ENCODE measurements at regions not wholly inside any gene's neighbourhood (a gene's known extent, or its start where the extent isn't known, plus 50 kb on each side); places are given as distances from the start of the nearest gene placed in this dataset.

DNA sequence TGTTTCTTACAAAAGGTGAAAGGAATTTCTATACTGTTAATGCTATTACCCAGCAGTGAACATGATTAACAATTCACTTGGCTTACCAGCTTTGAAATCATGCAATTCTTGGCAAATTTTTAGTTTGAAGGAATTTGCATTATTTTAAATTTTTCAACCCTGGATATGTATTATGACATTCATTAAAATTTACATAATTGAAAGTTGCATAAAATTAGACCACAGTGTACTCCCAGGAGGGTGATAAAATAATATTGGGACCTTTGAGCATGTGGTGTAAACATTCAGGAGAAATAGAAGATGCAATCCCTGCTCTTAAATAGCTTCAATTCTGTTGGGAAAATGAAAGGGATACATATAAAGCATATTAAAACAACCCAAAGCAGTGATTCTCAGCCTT, 412.2 kb upstream of the SGCD start:
- no peaks in the 10 kb centered on the region for H3K36me3 ChIP-seq
- ATAC-seq (ENCODE audit: low FRiP score in 2 of 2) (no peak), DNase-seq (no peak)
- no peaks in the 10 kb centered on the region for H3K9me3 ChIP-seq
- H3K4me3 ChIP-seq, result no peak overlapping the region
- H3K4me1 ChIP-seq, result no peaks in the 10 kb centered on the region
- TF ChIP-seq EP300 (IDR thresholded peaks at IDR 0.05) (no peak), POLR2A (IDR thresholded peaks at IDR 0.05) (no peak), POLR2AphosphoS5 (IDR thresholded peaks at IDR 0.05) (no peak)
- TF ChIP-seq, protein P1, sequence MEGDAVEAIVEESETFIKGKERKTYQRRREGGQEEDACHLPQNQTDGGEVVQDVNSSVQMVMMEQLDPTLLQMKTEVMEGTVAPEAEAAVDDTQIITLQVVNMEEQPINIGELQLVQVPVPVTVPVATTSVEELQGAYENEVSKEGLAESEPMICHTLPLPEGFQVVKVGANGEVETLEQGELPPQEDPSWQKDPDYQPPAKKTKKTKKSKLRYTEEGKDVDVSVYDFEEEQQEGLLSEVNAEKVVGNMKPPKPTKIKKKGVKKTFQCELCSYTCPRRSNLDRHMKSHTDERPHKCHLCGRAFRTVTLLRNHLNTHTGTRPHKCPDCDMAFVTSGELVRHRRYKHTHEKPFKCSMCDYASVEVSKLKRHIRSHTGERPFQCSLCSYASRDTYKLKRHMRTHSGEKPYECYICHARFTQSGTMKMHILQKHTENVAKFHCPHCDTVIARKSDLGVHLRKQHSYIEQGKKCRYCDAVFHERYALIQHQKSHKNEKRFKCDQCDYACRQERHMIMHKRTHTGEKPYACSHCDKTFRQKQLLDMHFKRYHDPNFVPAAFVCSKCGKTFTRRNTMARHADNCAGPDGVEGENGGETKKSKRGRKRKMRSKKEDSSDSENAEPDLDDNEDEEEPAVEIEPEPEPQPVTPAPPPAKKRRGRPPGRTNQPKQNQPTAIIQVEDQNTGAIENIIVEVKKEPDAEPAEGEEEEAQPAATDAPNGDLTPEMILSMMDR (IDR thresholded peaks at IDR 0.05), result no peak
- H3K27me3 ChIP-seq, result no peaks in the 10 kb centered on the region
- no peak overlapping the region for H3K27ac ChIP-seq

DNA sequence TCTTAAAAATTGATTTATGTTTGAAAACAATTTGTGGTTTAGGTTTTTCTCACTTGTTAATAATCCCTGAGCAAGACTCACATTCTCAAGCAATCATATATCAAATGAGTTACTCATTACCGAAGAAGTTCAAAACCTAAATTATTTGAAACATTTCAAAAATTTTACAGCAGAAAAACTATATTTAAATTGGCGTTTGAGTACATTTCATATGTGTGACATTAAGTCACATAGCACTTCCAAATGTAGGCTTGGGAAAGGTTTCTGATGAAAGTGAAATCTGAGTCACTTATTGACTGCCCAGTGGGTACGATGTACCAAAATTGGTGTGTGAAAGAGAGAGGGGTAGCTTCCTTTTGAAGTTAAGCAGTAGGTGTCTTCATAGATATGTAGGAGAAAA, 411.4 kb upstream of the SGCD start:
- TF ChIP-seq, protein P1 (IDR thresholded peaks at IDR 0.05), result no peak
- TF ChIP-seq EP300 (IDR thresholded peaks at IDR 0.05) (no peak), POLR2A (IDR thresholded peaks at IDR 0.05) (no peak), POLR2AphosphoS5 (IDR thresholded peaks at IDR 0.05) (no peak)
- H3K27ac ChIP-seq, result no peak overlapping the region

DNA sequence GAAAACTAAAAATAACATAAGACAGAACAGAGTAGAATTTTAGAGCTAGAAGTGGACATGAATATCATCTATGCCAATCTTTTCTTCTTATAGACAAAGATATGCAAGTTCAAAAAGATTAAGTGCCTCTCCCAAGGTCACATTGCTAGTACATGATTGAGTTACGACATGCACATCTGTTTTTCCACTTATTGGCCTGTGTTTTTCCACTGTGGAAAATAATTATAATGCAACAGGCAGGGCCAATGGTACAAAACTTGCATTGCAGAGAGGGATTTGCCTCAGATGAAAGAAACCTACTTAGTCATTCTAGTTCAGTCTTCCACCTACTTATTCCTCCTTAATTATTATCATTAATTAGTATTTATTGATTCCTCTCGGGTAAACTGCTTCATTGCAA, 407.8 kb upstream of the SGCD start:
- Histone ChIP-seq H3K36me3 (no peaks in the 10 kb centered on the region), H3K9me3 (no peaks in the 10 kb centered on the region), H3K27me3 (no peaks in the 10 kb centered on the region), H3K27ac (no peak overlapping the region), H3K4me1 (no peaks in the 10 kb centered on the region), H3K4me3 (no peak overlapping the region)
- ATAC-seq (ENCODE audit: low FRiP score in 2 of 2) (no peak), DNase-seq (no peak)
- 67 to 71% methylated on average over 2 of the region's 2 CpGs for WGBS, 2 donors
- TF ChIP-seq EP300 (IDR thresholded peaks at IDR 0.05) (no peak), POLR2AphosphoS5 (IDR thresholded peaks at IDR 0.05) (no peak), POLR2A (IDR thresholded peaks at IDR 0.05) (no peak)
- TF ChIP-seq, protein P1 (IDR thresholded peaks at IDR 0.05), result no peak

More for the DNA sequence above, 411.4 kb upstream of the SGCD start:
- DNase-seq (no peak), ATAC-seq (ENCODE audit: low FRiP score in 2 of 2) (no peak)
- no peaks in the 10 kb centered on the region for H3K36me3 ChIP-seq
- WGBS, 2 donors, result 48 to 63% methylated on average over 3 of the region's 3 CpGs
- H3K9me3 ChIP-seq, result no peaks in the 10 kb centered on the region
- no peaks in the 10 kb centered on the region for H3K27me3 ChIP-seq
- H3K4me3 ChIP-seq, result no peak overlapping the region
- no peaks in the 10 kb centered on the region for H3K4me1 ChIP-seq

DNA sequence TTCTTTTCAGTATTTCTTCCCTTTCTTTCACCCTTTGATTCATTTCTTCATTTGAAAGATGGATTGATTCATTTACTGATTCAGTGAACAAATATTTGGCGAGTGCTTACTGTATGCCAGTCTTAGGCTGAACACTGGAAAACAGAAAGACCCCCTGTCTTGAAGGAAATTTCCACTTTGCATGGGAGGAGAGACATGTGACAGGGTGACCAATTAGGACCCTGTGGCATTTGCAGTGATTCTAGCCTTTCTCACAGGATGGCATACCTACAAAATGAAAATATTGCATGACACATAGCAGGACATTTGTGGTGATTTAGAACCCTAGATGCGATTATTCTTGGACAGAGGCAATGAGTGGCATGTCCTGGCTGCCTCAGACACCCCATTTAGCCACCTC, 407.2 kb upstream of the SGCD start:
- TF ChIP-seq, protein P1 (IDR thresholded peaks at IDR 0.05), result no peak
- Histone ChIP-seq H3K4me3 (no peak overlapping the region), H3K36me3 (no peaks in the 10 kb centered on the region), H3K27me3 (no peaks in the 10 kb centered on the region), H3K4me1 (no peaks in the 10 kb centered on the region), H3K27ac (no peak overlapping the region), H3K9me3 (no peaks in the 10 kb centered on the region)
- DNase-seq (no peak), ATAC-seq (ENCODE audit: low FRiP score in 2 of 2) (no peak)
- 76 to 77% methylated on average over 2 of the region's 2 CpGs for WGBS, 2 donors

DNA sequence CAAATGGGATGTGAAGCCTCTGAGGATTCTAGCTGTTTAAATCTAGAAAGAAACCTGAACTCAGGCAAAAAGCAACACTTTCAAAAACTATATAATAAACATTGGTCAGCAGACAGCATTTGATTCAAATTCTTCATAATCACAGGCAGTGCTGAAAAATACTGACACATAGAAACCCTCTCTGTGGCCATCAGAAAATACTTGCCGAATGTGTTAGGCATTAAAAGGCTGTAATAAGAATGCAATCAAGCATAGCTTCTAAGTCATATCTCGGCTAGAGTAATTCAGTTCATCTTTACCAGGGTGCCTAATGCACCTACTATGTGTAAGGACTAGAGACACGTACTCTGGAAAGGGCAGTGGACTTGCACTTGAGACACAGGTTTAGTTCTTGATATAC, 405.3 kb upstream of the SGCD start:
- no peaks in the 10 kb centered on the region for H3K9me3 ChIP-seq
- no peaks in the 10 kb centered on the region for H3K27me3 ChIP-seq
- H3K4me1 ChIP-seq, result no peaks in the 10 kb centered on the region
- DNase-seq (no peak), ATAC-seq (ENCODE audit: low FRiP score in 2 of 2) (no peak)
- H3K27ac ChIP-seq, result no peak overlapping the region
- H3K36me3 ChIP-seq, result no peaks in the 10 kb centered on the region
- no peak overlapping the region for H3K4me3 ChIP-seq
- TF ChIP-seq POLR2A (IDR thresholded peaks at IDR 0.05) (no peak), POLR2AphosphoS5 (IDR thresholded peaks at IDR 0.05) (no peak), EP300 (IDR thresholded peaks at IDR 0.05) (no peak)
- TF ChIP-seq, protein P1 (IDR thresholded peaks at IDR 0.05), result no peak
- WGBS, 2 donors, result 85 to 88% methylated on average over 3 of the region's 3 CpGs
